Duodenal mucosa (tissue), 2 donors: ENCODE measurements at regions not wholly inside any gene's neighbourhood (a gene's known extent, or its start where the extent isn't known, plus 50 kb on each side); places are given as distances from the start of the nearest gene placed in this dataset.

Experiments
- H3K27ac ChIP-seq: one replicate; pipeline ENCODE4 v1.7.0; 2013; ENCODE audit warnings: low read depth, low read length
- H3K27me3 ChIP-seq, 2 donors: one replicate each; pipeline ENCODE4 v1.7.0; 2013; ENCODE audit warnings: low read length in 2 of 2, control low read depth in 1 of 2; ENCODE audit not compliant: insufficient read depth in 2 of 2, control insufficient read depth in 1 of 2
- H3K36me3 ChIP-seq, 2 donors: one replicate each; pipeline ENCODE4 v1.7.0; 2013; ENCODE audit warnings: low read length in 2 of 2, control low read depth in 1 of 2; ENCODE audit not compliant: insufficient read depth in 2 of 2, control insufficient read depth in 1 of 2
- H3K4me1 ChIP-seq, 2 donors: one replicate each; pipeline ENCODE4 v1.7.0; 2013; ENCODE audit warnings: low read length in 2 of 2, control low read depth in 1 of 2; ENCODE audit not compliant: insufficient read depth in 2 of 2, control insufficient read depth in 1 of 2
- H3K4me3 ChIP-seq, 2 donors: one replicate each; pipeline ENCODE4 v1.7.0; 2013; ENCODE audit warnings: low read length in 2 of 2, low read depth in 1 of 2
- H3K9ac ChIP-seq, 2 donors: one replicate each; pipeline ENCODE4 v1.7.0; 2013; ENCODE audit warnings: low read length in 2 of 2, low read depth in 1 of 2
- H3K9me3 ChIP-seq, 2 donors: one replicate each; pipeline ENCODE4 v1.7.0; 2013; ENCODE audit warnings: low read length in 2 of 2, control low read depth in 1 of 2; ENCODE audit not compliant: control insufficient read depth in 1 of 2

- H3K36me3 ChIP-seq: no peaks in the 10 kb centered on the region
- no peak overlapping the region for H3K9ac ChIP-seq
- no peak overlapping the region for H3K27ac ChIP-seq
- H3K27me3 ChIP-seq: no peaks in the 10 kb centered on the region
- no peaks in the 10 kb centered on the region for H3K9me3 ChIP-seq
- no peak overlapping the region for H3K4me3 ChIP-seq
- no peaks in the 10 kb centered on the region for H3K4me1 ChIP-seq
Measured at GRCh38 chr6:12401200-12401599, 111.0 kb downstream of the EDN1 start.

- no peak overlapping the region for H3K27ac ChIP-seq
- H3K4me3 ChIP-seq: no peak overlapping the region
- H3K36me3 ChIP-seq: no peaks in the 10 kb centered on the region
- no peaks in the 10 kb centered on the region for H3K4me1 ChIP-seq
- H3K9ac ChIP-seq: no peak overlapping the region
- no peaks in the 10 kb centered on the region for H3K27me3 ChIP-seq
- H3K9me3 ChIP-seq: no peaks in the 10 kb centered on the region
Measured at GRCh38 chr6:12403201-12403826, 113.2 kb downstream of the EDN1 start.

GRCh38 chr6:12403947-12404647 is 113.9 kb downstream of the EDN1 start:
- Histone ChIP-seq H3K4me3 (no peak overlapping the region), H3K27ac (no peak overlapping the region), H3K4me1 (no peaks in the 10 kb centered on the region), H3K36me3 (no peaks in the 10 kb centered on the region), H3K9ac (no peak overlapping the region), H3K9me3 (no peaks in the 10 kb centered on the region), H3K27me3 (no peaks in the 10 kb centered on the region)

GRCh38 chr6:12404651-12405050 is 114.5 kb downstream of the EDN1 start:
- Histone ChIP-seq H3K27ac (no peak overlapping the region), H3K27me3 (no peaks in the 10 kb centered on the region), H3K4me3 (no peak overlapping the region), H3K4me1 (no peaks in the 10 kb centered on the region), H3K36me3 (no peaks in the 10 kb centered on the region), H3K9ac (no peak overlapping the region), H3K9me3 (no peaks in the 10 kb centered on the region)

- H3K4me3 ChIP-seq: no peak overlapping the region
- no peaks in the 10 kb centered on the region for H3K36me3 ChIP-seq
- peaks cover 0 to 9% of the 10 kb centered on the region in 2 donors for H3K4me1 ChIP-seq
- H3K9ac ChIP-seq: no peak overlapping the region
- no peak overlapping the region for H3K27ac ChIP-seq
- H3K27me3 ChIP-seq: no peaks in the 10 kb centered on the region
- H3K9me3 ChIP-seq: no peaks in the 10 kb centered on the region
Measured at GRCh38 chr6:12408752-12409151, 118.6 kb downstream of the EDN1 start.

GRCh38 chr6:12410946-12411345 is 120.8 kb downstream of the EDN1 start:
- H3K36me3 ChIP-seq: no peaks in the 10 kb centered on the region
- H3K27ac ChIP-seq: no peak overlapping the region
- no peak overlapping the region for H3K9ac ChIP-seq
- no peaks in the 10 kb centered on the region for H3K9me3 ChIP-seq
- H3K4me3 ChIP-seq: no peak overlapping the region
- H3K4me1 ChIP-seq: peaks cover 0 to 9% of the 10 kb centered on the region in 2 donors
- no peaks in the 10 kb centered on the region for H3K27me3 ChIP-seq

- H3K27ac ChIP-seq: no peak overlapping the region
- H3K36me3 ChIP-seq: no peaks in the 10 kb centered on the region
- H3K27me3 ChIP-seq: no peaks in the 10 kb centered on the region
- peaks cover 0 to 9% of the 10 kb centered on the region in 2 donors for H3K4me1 ChIP-seq
- H3K9ac ChIP-seq: no peak overlapping the region
- peaks cover 0 to 6% of the 10 kb centered on the region in 2 donors for H3K9me3 ChIP-seq
- no peak overlapping the region for H3K4me3 ChIP-seq
Measured at GRCh38 chr6:12414096-12414675, 124.0 kb downstream of the EDN1 start.

- Histone ChIP-seq H3K27me3 (no peaks in the 10 kb centered on the region), H3K36me3 (no peaks in the 10 kb centered on the region), H3K9me3 (peaks cover 0 to 7% of the 10 kb centered on the region in 2 donors), H3K9ac (no peak overlapping the region), H3K4me3 (no peak overlapping the region), H3K4me1 (peaks cover 0 to 9% of the 10 kb centered on the region in 2 donors), H3K27ac (no peak overlapping the region)
Measured at GRCh38 chr6:12415980-12416598, 125.9 kb downstream of the EDN1 start.

- no peak overlapping the region for H3K9ac ChIP-seq
- H3K4me1 ChIP-seq: peaks cover 0 to 5% of the 10 kb centered on the region in 2 donors
- no peaks in the 10 kb centered on the region for H3K27me3 ChIP-seq
- no peak overlapping the region for H3K27ac ChIP-seq
- no peaks in the 10 kb centered on the region for H3K36me3 ChIP-seq
- peaks cover 0 to 7% of the 10 kb centered on the region in 2 donors for H3K9me3 ChIP-seq
- H3K4me3 ChIP-seq: no peak overlapping the region
Measured at GRCh38 chr6:12417191-12417590, 127.0 kb downstream of the EDN1 start.

GRCh38 chr6:12418946-12419345 is 128.8 kb downstream of the EDN1 start:
- H3K9ac ChIP-seq: no peak overlapping the region
- H3K4me1 ChIP-seq: no peaks in the 10 kb centered on the region
- no peaks in the 10 kb centered on the region for H3K36me3 ChIP-seq
- H3K27me3 ChIP-seq: no peaks in the 10 kb centered on the region
- no peak overlapping the region for H3K4me3 ChIP-seq
- H3K27ac ChIP-seq: no peak overlapping the region
- H3K9me3 ChIP-seq: peaks cover 0 to 7% of the 10 kb centered on the region in 2 donors
